ENCODE measurements at regions not wholly inside any gene's neighbourhood (a gene's known extent, or its start where the extent isn't known, plus 50 kb on each side); places are given as distances from the start of the nearest gene placed in this dataset.

DNA sequence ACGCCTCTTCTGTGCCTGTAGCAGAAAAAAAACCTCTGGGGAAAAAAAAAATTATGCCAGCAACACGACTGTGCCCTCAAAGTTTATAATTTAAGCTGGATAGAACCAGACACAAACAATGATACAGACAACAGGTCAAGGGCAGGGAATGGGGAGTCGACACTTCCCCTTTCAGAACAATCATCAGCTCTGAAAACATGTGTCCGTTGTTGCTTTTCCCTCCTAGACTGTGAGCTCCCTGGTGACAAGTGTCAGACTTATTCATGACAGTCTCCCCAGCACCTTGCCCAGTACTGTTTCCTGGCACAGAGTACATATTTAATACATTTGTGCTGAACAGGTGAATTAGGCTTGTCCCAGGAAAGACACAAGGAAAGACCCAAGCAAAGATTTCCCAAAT lies 178.3 kb downstream of the SOX9 start:
- TF ChIP-seq, protein P1, sequence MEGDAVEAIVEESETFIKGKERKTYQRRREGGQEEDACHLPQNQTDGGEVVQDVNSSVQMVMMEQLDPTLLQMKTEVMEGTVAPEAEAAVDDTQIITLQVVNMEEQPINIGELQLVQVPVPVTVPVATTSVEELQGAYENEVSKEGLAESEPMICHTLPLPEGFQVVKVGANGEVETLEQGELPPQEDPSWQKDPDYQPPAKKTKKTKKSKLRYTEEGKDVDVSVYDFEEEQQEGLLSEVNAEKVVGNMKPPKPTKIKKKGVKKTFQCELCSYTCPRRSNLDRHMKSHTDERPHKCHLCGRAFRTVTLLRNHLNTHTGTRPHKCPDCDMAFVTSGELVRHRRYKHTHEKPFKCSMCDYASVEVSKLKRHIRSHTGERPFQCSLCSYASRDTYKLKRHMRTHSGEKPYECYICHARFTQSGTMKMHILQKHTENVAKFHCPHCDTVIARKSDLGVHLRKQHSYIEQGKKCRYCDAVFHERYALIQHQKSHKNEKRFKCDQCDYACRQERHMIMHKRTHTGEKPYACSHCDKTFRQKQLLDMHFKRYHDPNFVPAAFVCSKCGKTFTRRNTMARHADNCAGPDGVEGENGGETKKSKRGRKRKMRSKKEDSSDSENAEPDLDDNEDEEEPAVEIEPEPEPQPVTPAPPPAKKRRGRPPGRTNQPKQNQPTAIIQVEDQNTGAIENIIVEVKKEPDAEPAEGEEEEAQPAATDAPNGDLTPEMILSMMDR (IDR thresholded peaks at IDR 0.05): no peak
- TF ChIP-seq POLR2A (IDR thresholded peaks at IDR 0.05): no peak

All from thyroid gland (tissue), 4 donors.